HG03066 (cell line): ENCODE measurements at regions not wholly inside any gene's neighbourhood (a gene's known extent, or its start where the extent isn't known, plus 50 kb on each side); places are given as distances from the start of the nearest gene placed in this dataset.

ENCODE experiments used
- ATAC-seq: cut with Tn5 transposase; IDR thresholded peaks from one replicate; pipeline ENCODE4 v1.9.1; 2021; ENCODE audit warnings: low read depth; ENCODE audit not compliant: unreplicated experiment

GRCh38 chr5:144585681-144586080 lies 415.0 kb downstream of the KCTD16 start:
- ATAC-seq: no peak

DNA sequence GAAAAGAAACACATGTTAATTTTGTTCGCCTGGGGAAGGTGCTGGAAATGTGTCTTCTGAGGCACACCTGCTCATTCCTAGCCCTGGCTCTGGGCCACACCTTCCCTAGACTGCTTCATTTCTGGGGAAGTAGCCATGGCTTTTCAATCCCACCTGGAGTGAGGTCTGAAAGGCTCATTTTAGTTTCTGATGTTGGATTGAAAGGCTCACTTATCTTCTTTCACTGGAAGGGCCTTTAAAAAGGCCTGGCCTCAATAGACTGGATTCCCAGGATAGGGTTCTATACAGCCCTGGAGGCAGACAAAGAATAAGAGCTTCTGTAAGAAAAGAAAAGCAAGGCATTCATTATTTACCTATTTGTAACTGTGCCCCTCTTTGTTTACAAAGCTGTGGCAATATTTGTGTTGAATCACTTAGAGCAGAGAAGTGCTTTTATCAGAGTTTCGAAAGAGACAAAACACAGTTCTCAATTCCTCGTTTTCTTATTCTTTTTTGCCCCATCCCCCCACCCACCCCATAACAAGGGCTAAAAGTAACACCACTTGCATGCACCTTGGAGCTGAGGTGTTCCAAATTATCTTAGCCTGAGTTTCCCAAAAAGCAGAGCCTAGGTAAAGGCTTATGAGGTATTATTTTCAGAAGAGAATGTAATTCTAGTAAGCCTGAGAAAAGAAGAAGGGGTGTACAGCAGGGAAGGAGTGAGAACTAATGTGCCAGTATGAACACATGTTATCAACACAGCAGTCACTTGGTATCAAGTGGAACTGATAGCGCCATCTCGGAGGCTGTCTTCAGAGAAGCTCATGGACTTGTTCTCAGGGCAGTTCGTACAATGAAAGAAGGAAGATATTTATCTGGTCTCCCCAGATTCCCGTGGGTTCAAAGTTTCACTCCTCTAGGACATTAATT lies 413.1 kb downstream of the KCTD16 start:
- no peak for ATAC-seq

DNA sequence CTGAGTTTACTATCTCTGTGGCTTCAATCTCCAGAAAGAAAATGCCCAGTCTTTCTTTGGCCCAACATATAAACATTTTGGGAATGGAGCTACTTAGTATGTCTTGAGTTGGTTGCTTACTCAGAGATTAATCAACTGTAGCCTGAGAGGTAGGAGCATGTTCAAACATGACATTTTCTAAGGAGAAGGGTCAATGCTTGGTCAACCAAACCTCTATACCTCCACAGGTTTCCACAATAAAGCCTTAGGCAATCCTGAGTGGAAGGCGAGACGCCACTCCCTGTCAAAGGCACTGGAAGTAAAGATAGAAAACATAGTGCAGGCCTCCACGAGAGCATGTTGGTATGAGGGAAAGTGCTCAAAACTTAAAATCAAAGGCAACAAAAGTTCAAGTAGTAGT lies 411.4 kb downstream of the KCTD16 start:
- ATAC-seq: no peak

DNA sequence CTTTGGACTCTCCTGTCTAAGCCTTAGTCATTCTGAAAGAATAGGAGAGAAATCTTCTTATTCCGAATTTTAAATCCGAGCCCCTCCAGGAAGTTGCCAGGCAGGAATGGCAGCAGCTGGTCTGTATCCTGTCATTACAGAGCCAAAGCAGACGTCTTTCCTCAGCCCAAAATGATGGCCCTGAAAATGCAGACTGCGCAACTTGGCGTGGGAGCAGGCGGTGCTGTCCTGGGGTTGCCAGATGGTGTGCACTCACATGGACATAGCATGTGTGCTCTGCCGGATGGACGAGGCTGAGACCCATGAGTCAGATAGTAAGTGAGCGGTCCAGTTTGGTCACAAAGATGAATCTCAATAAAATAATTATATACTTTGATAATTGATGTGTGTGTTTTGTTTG lies 410.4 kb downstream of the KCTD16 start:
- no peak for ATAC-seq

DNA sequence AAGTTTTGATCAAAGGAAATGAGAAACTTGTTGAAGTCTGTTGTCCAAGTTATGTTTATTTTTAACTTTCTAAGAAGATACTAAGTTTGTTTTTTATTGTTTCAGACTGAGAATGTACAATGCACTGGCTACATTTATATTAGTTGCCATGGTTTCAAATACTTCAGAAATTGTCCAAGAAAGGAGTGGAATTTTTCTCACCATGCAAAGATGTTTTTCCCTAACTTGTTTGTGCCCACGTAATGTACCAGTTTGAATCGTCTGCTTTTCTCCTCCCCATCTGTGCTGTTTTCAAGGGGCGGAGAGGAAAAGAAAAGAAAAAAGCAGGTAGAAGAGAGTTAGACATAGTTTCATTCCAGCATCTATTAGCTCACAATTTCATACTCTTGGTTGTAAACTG lies 407.0 kb downstream of the KCTD16 start:
- no peak for ATAC-seq

- ATAC-seq: no peak
These were observed 405.1 kb downstream of the KCTD16 start for GRCh38 chr5:144575736-144576135.

DNA sequence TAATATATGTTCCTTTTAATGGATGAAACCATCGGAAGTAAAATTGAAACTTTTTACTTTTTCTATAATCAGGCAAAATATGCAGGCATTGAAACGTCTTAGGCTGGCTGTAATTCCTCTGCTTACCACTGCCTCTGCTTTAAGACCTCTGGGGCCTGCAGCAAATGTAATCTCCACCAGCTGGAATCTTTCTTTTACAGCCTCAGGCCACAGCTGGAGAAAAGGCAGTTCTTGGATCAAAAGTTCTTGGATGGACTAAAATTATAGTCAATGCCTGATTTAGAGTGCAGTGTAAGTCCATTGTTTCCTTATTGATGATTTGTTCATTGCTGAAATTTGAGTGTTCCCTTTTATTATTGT lies 396.7 kb downstream of the KCTD16 start:
- no peak for ATAC-seq

GRCh38 chr5:144566747-144567420 lies 396.2 kb downstream of the KCTD16 start:
- ATAC-seq: no peak

DNA sequence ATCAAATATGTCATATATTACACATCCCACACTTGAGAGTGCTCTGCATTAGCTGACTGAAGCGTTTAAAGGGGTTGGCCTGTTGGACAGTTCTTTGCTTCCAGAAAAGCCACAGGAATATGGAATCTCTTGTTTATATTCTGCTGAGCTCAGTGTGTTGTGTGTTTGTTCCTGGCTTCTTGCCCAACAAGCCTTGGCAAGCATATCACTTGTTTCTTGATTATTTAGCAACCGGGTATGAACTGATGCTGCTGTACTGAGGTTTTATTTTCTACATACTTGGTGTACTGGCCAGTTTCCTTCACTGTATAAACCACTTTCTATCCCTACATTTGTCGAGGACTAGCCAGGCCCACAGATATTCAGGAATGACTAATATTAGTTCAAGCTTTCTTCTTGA lies 378.9 kb downstream of the KCTD16 start:
- no peak for ATAC-seq

- ATAC-seq: no peak
These were observed 378.3 kb downstream of the KCTD16 start for GRCh38 chr5:144548936-144549335.

- ATAC-seq: no peak
These were observed 376.4 kb downstream of the KCTD16 start for GRCh38 chr5:144547098-144547499.

GRCh38 chr5:144538845-144539244 lies 368.2 kb downstream of the KCTD16 start:
- ATAC-seq: no peak
